ENCODE measurements at regions not wholly inside any gene's neighbourhood (a gene's known extent, or its start where the extent isn't known, plus 50 kb on each side); places are given as distances from the start of the nearest gene placed in this dataset.
"Not testable (repeated sequence)": the region's sequence is repeated elsewhere in the genome, so short reads cannot be mapped to it uniquely, and the experiment has no call there.

DNA sequence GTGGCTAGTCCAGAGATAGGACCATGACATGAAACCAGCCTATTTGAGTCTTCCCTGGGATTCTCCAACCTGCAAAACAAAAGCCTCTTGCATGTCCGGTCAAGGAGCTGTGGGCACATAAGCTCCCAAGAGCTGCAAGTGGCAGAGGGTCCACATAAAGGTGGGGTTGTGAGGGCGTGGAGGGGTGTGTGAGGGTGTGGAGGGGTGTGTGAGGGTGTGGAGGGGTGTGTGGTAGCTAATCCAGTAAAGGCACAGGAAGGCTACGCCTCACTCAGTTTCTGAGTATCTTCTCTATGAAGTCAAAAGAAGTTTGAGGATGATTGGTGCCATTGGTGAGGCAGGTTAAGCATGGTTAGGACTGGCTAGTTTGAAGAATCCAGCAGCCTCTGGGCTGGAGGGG lies 259.4 kb upstream of the NSMCE3 start:
- intact Hi-C loops (cut with DNase I, micrococcal nuclease) = no loop called here
- no peak for ATAC-seq
- DNase-seq = no peak

DNA sequence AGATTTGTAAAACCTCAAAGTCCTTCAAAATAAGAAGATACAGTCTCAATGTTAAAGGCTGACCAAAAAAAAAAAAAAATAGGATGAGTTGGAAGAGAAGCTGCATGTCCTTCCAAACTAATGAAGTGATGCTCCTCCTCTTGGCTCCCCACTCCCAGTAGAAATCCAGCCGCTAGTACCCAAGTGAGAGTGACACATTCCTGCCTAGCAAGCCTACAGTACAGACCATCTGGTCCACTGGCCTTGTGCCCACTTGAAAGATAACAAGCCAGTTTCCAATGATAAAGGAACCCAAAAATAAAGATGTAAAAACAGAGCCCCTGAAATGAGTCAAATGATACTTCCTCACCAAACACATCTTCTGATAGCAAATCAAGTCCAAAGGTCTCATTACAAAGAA lies 258.7 kb upstream of the NSMCE3 start:
- DNase-seq (no peak), ATAC-seq (no peak)
- intact Hi-C loops (cut with DNase I, micrococcal nuclease) = no loop called here

GRCh38 chr15:29526802-29527201 lies 257.2 kb upstream of the NSMCE3 start:
- ATAC-seq (no peak), DNase-seq (no peak)
- intact Hi-C loops (cut with DNase I, micrococcal nuclease) = no loop called here

DNA sequence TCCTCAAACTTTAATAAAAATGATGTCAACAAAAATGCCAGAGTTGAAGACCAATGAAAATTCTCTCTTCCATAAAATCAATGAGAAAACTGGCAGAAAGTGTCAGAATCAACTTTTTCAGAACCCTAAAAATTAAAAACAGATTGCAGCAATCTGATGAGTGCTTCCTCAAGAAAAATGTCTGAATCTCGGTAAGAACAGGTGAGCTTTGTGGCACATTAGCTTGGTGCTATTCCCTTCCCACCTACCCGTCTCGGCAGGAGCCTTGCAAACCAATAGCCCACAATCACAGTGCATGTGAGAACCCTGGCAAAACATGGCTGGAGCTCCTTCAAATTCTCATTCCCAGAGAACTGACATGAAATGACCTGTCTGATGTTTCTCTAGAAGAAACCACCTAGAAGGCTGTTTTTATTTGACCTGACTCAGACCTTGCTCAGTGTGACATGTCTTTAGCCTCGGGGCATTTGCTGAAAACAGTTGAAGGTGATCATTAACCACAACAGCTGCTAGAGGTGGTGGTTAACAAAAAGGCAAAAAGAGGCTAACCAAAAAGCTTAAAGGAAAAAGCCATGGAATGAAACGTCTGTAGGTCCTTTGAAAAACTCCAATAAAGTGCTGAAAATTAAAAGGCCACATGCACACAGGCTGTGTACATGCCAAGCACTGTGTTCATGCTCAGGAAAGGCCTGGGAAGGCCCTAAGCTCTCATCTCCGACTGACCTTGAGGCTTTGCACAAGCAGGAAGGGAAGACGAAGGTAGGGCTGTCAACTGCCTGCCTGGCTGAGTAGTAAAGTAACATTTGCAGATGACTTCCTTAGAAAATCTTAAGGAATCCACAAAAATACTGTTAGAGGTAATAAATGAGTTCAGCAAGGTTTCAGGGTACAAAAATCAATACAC lies 253.0 kb upstream of the NSMCE3 start:
- DNase-seq = peak in 1 of 2 donors; percentile 18
- ATAC-seq = peak; percentile 95
- intact Hi-C loops (cut with DNase I, micrococcal nuclease) = no loop called here

- DNase-seq (no peak), ATAC-seq (no peak)
- intact Hi-C loops (cut with DNase I, micrococcal nuclease) = no loop called here
Observed at GRCh38 chr15:29518442-29518841, 248.8 kb upstream of the NSMCE3 start.

GRCh38 chr15:29517829-29518228 lies 248.2 kb upstream of the NSMCE3 start:
- ATAC-seq (no peak), DNase-seq (no peak)
- intact Hi-C loops (cut with DNase I, micrococcal nuclease) = no loop called here

- no peak for ATAC-seq
Observed at GRCh38 chr15:29516929-29517328, 247.3 kb upstream of the NSMCE3 start.

DNA sequence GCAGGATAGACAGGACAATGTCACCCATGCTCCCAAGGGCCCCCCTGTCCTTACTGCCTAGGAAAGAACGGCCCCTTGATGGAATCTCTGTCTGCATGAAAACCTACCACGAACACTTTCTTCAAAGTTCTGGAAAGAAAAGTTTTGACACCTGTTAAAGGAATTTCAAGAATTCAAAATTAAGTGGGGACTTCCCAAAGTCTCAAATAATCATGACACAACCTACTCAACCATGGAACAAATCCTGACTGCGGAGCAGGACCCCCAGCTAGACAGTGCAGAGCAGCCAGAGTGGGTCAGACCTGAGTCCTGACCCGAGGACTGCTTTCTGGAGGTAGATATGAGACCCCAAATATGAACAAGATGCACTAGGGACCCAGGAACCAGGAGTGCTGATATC lies 245.3 kb upstream of the NSMCE3 start:
- intact Hi-C loops (cut with DNase I, micrococcal nuclease) = no loop called here
- no peak for DNase-seq
- ATAC-seq = no peak

More at GRCh38 chr15:29516929-29517328, 247.3 kb upstream of the NSMCE3 start:
- no peak for DNase-seq
- intact Hi-C loops (cut with DNase I, micrococcal nuclease) = no loop called here

GRCh38 chr15:29511663-29512062 lies 242.0 kb upstream of the NSMCE3 start:
- intact Hi-C loops (cut with DNase I, micrococcal nuclease) = no loop called here
- DNase-seq = no peak
- no peak for ATAC-seq

DNA sequence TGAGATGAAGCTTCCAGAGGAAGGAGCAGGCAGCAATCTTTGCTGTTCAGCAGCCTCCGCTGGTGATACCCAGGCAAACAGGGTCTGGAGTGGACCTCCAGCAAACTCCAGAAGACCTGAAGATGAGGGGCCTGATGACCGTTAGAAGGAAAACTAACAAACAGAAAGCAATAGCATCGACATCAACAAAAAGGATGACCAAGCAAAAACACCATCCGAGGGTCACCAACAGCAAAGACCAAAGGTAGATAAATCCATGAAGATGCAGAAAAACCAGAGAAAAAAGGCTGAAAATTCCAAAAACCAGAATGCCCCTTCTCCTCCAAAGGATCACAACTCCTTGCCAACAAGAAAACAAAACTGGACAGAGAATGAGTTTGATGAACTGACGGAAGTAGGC lies 235.9 kb upstream of the NSMCE3 start:
- ATAC-seq; DNase-seq; intact Hi-C loops (cut with DNase I, micrococcal nuclease): not testable (repeated sequence)

DNA sequence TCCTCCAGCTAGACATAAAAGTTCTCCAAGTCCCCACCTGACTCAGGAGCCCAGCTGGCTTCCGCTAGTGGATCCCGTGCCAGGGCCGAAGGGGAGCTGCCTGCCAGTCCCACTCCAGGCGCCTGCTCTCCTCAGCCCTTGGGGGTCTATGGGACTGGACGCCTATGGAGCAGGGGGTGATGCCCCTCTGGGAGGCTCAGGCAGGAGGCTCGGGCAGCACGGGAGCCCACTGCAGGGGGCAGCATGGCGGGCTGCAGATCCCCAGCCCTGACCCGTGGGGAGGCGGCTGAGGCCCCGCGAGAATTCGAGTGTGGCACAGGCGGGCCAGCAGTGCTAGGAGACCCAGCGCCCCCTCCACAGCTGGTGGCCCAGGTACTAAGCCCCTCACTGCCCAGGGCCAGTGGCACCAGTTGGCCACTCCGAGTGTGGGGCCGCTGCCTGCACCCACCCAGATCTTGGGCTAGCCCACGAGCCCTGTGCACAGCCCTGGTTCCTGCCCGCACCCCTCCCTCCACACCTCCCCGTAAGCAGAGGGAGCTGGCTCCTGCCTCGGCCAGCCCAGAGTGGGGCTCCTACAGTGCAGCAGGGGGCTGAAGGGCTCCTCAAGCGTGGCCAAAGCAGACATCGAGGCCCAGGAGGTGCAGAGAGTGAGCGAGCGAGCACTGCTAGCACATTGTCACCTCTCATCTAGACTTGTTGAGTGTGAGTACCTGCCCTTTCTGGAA lies 221.3 kb upstream of the NSMCE3 start:
- intact Hi-C loops (cut with DNase I, micrococcal nuclease) = no loop called here
- DNase-seq (no peak), ATAC-seq (no peak)

GRCh38 chr15:29480949-29481348 lies 211.3 kb upstream of the NSMCE3 start:
- no peak for ATAC-seq
- no peak for DNase-seq
- intact Hi-C loops (cut with DNase I, micrococcal nuclease) = no loop called here

DNA sequence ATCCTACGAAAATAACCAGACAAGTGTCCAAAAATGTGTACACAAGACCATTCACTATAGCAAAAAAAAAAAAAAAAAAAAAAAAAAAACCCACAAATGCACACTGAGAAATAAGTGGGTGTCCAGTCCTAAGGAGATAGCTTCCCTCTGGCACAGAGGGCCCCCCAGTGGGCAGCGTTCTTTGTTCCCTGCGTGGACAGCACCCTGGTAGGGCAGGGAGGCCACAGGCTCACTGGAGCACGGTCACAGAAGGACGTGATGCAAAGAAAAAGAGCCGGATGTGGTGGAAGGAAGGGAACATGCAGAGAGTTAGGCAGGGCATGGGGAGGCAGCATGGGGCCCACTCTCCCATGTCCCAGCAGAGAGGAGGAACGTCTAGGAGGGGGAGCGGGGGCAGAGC lies 210.7 kb upstream of the NSMCE3 start:
- intact Hi-C loops (cut with DNase I, micrococcal nuclease) = no loop called here
- DNase-seq (no peak), ATAC-seq (no peak)

GRCh38 chr15:29477256-29477655 lies 207.6 kb upstream of the NSMCE3 start:
- intact Hi-C loops (cut with DNase I, micrococcal nuclease) = no loop called here
- ATAC-seq = no peak

GRCh38 chr15:29476503-29477080 lies 207.0 kb upstream of the NSMCE3 start:
- intact Hi-C loops (cut with DNase I, micrococcal nuclease) = no loop called here
- DNase-seq = no peak
- ATAC-seq = no peak

More at GRCh38 chr15:29477256-29477655, 207.6 kb upstream of the NSMCE3 start:
- DNase-seq = no peak

DNA sequence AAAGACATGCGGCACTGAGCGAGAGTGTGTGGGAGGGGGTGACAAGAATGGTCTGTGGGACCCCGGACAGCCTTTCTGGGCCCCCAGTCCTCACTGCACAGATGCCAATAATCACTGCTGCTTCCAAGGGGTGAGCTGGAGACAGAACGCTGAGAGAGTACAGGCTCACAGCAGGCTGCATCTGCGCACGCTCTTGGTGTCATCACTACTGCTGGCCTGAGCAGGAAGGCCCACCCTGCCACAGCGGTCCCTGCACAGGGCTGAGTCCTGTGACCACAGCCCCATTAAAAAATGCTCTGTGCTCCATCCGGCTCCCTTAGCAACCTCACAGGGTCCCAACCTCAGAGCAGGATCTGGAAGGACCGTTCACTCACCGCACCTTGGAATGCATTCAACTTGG lies 205.5 kb upstream of the NSMCE3 start:
- no peak for DNase-seq
- ATAC-seq = no peak
- intact Hi-C loops (cut with DNase I, micrococcal nuclease) = no loop called here

GRCh38 chr15:29473621-29474105 lies 204.0 kb upstream of the NSMCE3 start:
- no peak for ATAC-seq
- DNase-seq = no peak
- intact Hi-C loops (cut with DNase I, micrococcal nuclease) = no loop called here

GRCh38 chr15:29472901-29473445 lies 203.4 kb upstream of the NSMCE3 start:
- no peak for DNase-seq
- peak; percentile 6 for ATAC-seq
- intact Hi-C loops (cut with DNase I, micrococcal nuclease) = no loop called here

DNA sequence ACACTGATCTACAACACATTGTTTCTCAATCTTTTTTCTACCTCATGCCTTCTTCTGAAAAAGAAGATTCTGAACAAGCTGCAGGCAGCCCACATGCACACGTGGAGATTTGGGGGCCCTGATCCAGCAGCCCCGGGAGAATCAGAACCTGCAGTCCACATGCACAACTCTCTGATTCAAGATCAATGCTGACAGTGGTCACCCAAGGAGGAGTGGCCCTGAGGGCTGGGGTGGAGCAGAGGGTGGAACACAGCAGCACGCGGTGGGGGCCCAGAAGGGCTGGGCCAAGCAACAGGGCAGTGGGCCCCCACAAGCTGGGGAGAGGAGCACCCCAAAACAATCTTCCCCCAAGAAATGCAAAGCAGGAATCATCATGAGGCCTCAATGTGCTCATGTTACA lies 202.1 kb upstream of the NSMCE3 start:
- intact Hi-C loops (cut with DNase I, micrococcal nuclease) = no loop called here
- DNase-seq (no peak), ATAC-seq (no peak)

All from left colon (tissue), 2 donors.